A549 (cell line): ENCODE measurements at regions not wholly inside any gene's neighbourhood (a gene's known extent, or its start where the extent isn't known, plus 50 kb on each side); places are given as distances from the start of the nearest gene placed in this dataset.

ENCODE experiments used
- ATAC-seq, 2 experiments: fragments of 200-7000 bp in 1 of 2; fragments of >200 bp in 1 of 2; cut with Nextera tagmentation in 1 of 2; cut with Tn5 transposase in 1 of 2; 3 replicates each; pipeline versions ENCODE4 v1.8.0 to v1.9.1; 2018 to 2020; ENCODE audit warnings: mild to moderate bottlenecking in 1 of 2, moderate library complexity in 1 of 2
- CTCF ChIA-PET: fragments of 300-600 bp; sonication (Branson Sonifier 250); formaldehyde crosslinking; extraction: SDS; loops from one replicate; lab custom pipeline; 2021; ENCODE audit warnings: antibody characterized with exemption, inconsistent platforms; lab: Yijun Ruan, JAX
- POLR2A ChIA-PET: fragments of 350-600 bp; formaldehyde crosslinking; extraction: SDS; loops from one replicate; lab custom pipeline; 2021; ENCODE audit warnings: antibody characterized with exemption, inconsistent platforms; lab: Yijun Ruan, JAX
- DNase-seq, 2 experiments: peaks; one replicate each; pipeline versions ENCODE4 v3.0.0 to v3.0.0-alpha.2; 2011 to 2016; ENCODE audit warnings: low read depth in 1 of 2, low spot score in 1 of 2
- FAIRE-seq: peaks from 2 replicates; lab custom pipeline; 2011; peaks lifted over from hg19 to GRCh38; lab: Jason Lieb, UNC
- H3K27ac ChIP-seq, 2 experiments: fragments of >200 bp; sonication (Bioruptor Twin); formaldehyde crosslinking; 3 replicates each; pipeline ENCODE4 v1.5.1; 2016 to 2017
- H3K4me1 ChIP-seq: fragments of >200 bp; sonication (Bioruptor Twin); formaldehyde crosslinking; 3 replicates; pipeline ENCODE4 v1.6.1; 2016
- H3K4me2 ChIP-seq: fragments of >200 bp; sonication (Bioruptor Twin); formaldehyde crosslinking; 3 replicates; pipeline ENCODE4 v1.6.1; 2016
- H3K4me3 ChIP-seq: fragments of >200 bp; sonication (Bioruptor Twin); formaldehyde crosslinking; 3 replicates; pipeline ENCODE4 v1.5.1; 2016
- H3K9me3 ChIP-seq: fragments of >200 bp; sonication (Bioruptor Twin); formaldehyde crosslinking; 3 replicates; pipeline ENCODE4 v1.6.1; 2016
- ATOH8 ChIP-seq: fragments of 250-450 bp; sonication (Bioruptor Pico); IDR thresholded peaks from 2 replicates; pipeline ENCODE4 v1.5.0; 2020; ENCODE audit warnings: low read depth, mild to moderate bottlenecking, moderate library complexity
- BHLHE40 ChIP-seq: IDR thresholded peaks from 2 replicates; pipeline ENCODE4 v1.6.1; 2012; ENCODE audit warnings: low read depth, low read length, inconsistent platforms
- FOSB ChIP-seq: fragments of 250-450 bp; sonication (Bioruptor Pico); IDR thresholded peaks from 2 replicates; pipeline ENCODE4 v1.5.0; 2020; ENCODE audit warnings: mild to moderate bottlenecking, moderate library complexity
- GATA3 ChIP-seq: IDR thresholded peaks from 2 replicates; pipeline ENCODE4 v1.6.1; 2012; ENCODE audit warnings: borderline replicate concordance
- HOXB5 ChIP-seq: fragments of 250-450 bp; sonication (Bioruptor Pico); IDR thresholded peaks from 2 replicates; pipeline ENCODE4 v1.5.0; 2020; ENCODE audit warnings: mild to moderate bottlenecking, moderate library complexity
- JUN ChIP-seq, 2 experiments: fragments of >200 bp; sonication (Bioruptor Twin); formaldehyde crosslinking; IDR thresholded peaks; 2 replicates in 1 of 2; 3 replicates in 1 of 2; pipeline ENCODE4 v1.6.1; 2016 to 2017
- JUNB ChIP-seq: fragments of >200 bp; sonication (Bioruptor Twin); formaldehyde crosslinking; IDR thresholded peaks from 2 replicates; pipeline ENCODE4 v1.6.1; 2016
- NR3C1 ChIP-seq: fragments of >200 bp; sonication (Bioruptor Twin); formaldehyde crosslinking; IDR thresholded peaks from 3 replicates; pipeline ENCODE4 v1.6.1; 2017
- POLR2AphosphoS2 ChIP-seq: conservative IDR thresholded peaks from 2 replicates; pipeline ENCODE4 v1.6.1; 2012; ENCODE audit warnings: low read length, improper control_type of control experiment, inconsistent platforms
- RAD21 ChIP-seq, 2 experiments: fragments of >200 bp in 1 of 2; sonication (Bioruptor Twin) in 1 of 2; formaldehyde crosslinking in 1 of 2; IDR thresholded peaks in 1 of 2; conservative IDR thresholded peaks in 1 of 2; 2 replicates in 1 of 2; 3 replicates in 1 of 2; pipeline ENCODE4 v1.6.1; 2012 to 2018; ENCODE audit warnings: inconsistent platforms in 1 of 2
- RARB ChIP-seq: fragments of 250-450 bp; sonication (Bioruptor Pico); IDR thresholded peaks from 2 replicates; pipeline ENCODE4 v1.8.0; 2021; ENCODE audit warnings: mild to moderate bottlenecking, moderate library complexity
- REST ChIP-seq: fragments of 200-600 bp; sonication (generic); IDR thresholded peaks from 2 replicates; pipeline ENCODE4 v1.6.1; 2016; ENCODE audit warnings: antibody characterized with exemption, mild to moderate bottlenecking, moderate library complexity
- SREBF2 ChIP-seq: fragments of 450-650 bp; IDR thresholded peaks from 2 replicates; pipeline ENCODE4 v1.6.1; 2014; ENCODE audit warnings: mild to moderate bottlenecking, moderate library complexity
- TP53 ChIP-seq: fragments of 250-450 bp; sonication (Bioruptor Pico); IDR thresholded peaks from 2 replicates; pipeline ENCODE4 v1.5.0; 2021; ENCODE audit warnings: mild to moderate bottlenecking, moderate library complexity
- WGBS: methylation state at CpG from one replicate; pipeline ENCODE4 v1.1.6; 2017; ENCODE audit errors: missing lambda C conversion rate; 5-methylcytosine and 5-hydroxymethylcytosine counted together
- TF ChIP-seq, protein P1 (sequence below): fragments of 450-650 bp; IDR thresholded peaks from 2 replicates; pipeline ENCODE4 v1.6.1; 2014; ENCODE audit warnings: antibody characterized with exemption
- TF ChIP-seq, protein P2 (sequence below): fragments of >200 bp; sonication (Bioruptor Twin); formaldehyde crosslinking; IDR thresholded peaks from 3 replicates; pipeline ENCODE4 v1.6.1; 2016

DNA sequence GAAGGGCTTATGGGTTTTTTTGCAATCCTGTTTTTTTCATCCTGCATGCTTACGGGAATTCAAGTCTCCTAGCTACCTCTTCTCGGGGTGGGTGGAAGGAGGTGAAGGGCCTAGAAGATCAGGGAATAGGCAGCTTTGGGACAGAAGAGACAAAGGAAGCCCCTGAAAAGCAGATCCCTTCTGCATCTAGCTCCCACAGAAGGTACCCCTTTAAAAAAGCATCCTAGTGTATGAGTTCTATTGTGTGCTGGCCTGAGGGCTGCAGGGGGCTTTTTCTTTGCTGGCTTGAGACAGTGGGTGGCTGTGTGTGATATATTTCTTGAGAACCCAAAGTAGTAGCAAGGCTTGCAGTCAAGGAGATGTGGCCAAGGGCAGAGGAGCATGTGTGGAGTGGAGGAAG lies 330.5 kb downstream of the MAF start (continued):
- TF ChIP-seq REST: no peak

DNA sequence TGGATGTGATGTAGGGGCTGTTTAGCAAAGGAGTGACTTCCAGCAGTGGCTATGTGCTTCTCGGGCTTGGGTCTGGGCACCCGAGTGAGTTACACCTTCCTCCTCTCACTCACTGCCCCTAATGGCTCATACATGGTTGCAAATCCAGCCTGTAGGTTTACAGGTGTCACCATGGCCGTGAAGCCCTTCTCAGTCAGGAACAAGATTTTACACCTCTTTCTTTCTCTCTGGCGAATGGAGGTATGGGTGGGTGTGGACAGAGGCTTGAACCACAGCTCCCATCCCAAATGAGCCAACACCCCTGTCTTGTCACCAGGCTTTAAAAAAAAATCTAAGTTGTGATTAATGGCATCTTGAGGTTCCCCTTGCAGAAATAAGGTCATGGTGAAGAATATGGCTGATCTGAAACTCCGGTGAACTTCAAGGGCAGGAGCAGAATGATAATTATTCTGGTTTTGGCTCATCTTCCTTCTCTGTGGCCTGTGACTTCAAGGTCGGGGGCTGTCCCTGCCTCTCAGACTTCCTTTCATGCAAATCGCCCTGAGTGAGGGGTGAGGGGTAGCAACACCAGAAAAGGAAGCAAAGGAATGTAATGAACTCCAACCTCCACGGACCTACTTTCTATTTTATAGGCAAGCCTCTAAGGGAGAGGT lies 331.2 kb downstream of the MAF start:
- Histone ChIP-seq H3K27ac (no peak overlapping the region), H3K4me3 (no peak overlapping the region), H3K9me3 (no peaks in the 10 kb centered on the region), H3K4me1 (no peaks in the 10 kb centered on the region), H3K4me2 (no peak overlapping the region)
- POLR2A ChIA-PET: no interaction called here
- CTCF ChIA-PET: interaction anchor here (2.2 kb wide), 1 partner anchor 10 kb away, joined by 7 read pairs; no protein-coding TSS in a partner anchor
- TF ChIP-seq GATA3 (no peak), JUNB (no peak), JUN (IDR thresholded peaks at IDR 0.05) (no peak), TP53 (CRISPR knock-in tag) (no peak)
- TF ChIP-seq, protein P1, sequence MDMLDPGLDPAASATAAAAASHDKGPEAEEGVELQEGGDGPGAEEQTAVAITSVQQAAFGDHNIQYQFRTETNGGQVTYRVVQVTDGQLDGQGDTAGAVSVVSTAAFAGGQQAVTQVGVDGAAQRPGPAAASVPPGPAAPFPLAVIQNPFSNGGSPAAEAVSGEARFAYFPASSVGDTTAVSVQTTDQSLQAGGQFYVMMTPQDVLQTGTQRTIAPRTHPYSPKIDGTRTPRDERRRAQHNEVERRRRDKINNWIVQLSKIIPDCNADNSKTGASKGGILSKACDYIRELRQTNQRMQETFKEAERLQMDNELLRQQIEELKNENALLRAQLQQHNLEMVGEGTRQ: no peak
- WGBS: 3% methylated on average over 8 of the region's 8 CpGs
- DNase-seq (no peak), ATAC-seq (no peak), FAIRE-seq (no peak)

DNA sequence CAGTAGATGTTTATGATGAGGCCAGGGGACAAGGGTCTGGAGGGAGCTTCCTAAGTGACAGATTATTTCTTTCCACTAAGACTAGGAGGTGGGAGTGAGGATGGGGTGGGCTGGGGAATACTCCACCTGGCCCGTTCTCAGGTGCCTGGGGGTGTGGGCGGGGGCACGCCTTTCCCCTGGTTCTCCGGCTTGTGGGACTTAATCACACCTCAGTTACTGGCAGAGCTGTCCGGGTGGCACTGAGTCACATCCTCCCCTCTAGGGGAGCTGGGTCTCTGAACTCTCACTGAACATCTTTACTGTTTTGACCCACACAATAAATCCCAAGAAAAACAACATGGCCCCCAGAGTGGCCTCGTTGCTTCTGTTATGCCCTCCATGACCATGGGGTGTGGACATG lies 332.8 kb downstream of the MAF start:
- no peak overlapping the region for H3K4me2 ChIP-seq
- FAIRE-seq (no peak), DNase-seq (no peak)
- H3K4me1 ChIP-seq: no peaks in the 10 kb centered on the region
- POLR2A ChIA-PET: no interaction called here
- H3K4me3 ChIP-seq: no peak overlapping the region
- H3K27ac ChIP-seq: no peak overlapping the region
- no peak for TF ChIP-seq SREBF2
- TF ChIP-seq FOSB (CRISPR knock-in tag): no peak
- no peak for TF ChIP-seq POLR2AphosphoS2
- TF ChIP-seq NR3C1: no peak
- TF ChIP-seq HOXB5: no peak
- no peak for TF ChIP-seq ATOH8 (CRISPR knock-in tag)
- TF ChIP-seq, protein P2, sequence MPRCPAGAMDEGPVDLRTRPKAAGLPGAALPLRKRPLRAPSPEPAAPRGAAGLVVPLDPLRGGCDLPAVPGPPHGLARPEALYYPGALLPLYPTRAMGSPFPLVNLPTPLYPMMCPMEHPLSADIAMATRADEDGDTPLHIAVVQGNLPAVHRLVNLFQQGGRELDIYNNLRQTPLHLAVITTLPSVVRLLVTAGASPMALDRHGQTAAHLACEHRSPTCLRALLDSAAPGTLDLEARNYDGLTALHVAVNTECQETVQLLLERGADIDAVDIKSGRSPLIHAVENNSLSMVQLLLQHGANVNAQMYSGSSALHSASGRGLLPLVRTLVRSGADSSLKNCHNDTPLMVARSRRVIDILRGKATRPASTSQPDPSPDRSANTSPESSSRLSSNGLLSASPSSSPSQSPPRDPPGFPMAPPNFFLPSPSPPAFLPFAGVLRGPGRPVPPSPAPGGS: no peak
- TF ChIP-seq RARB (CRISPR knock-in tag): no peak
- TF ChIP-seq RAD21 (conservative IDR thresholded peaks at IDR 0.05 in 1 of 2, IDR thresholded peaks at IDR 0.05 in 1 of 2): no peak
- TF ChIP-seq BHLHE40: no peak
- no peak for TF ChIP-seq GATA3
- TF ChIP-seq, all 56 proteins: peak for 0
- H3K9me3 ChIP-seq: no peaks in the 10 kb centered on the region
- ATAC-seq: no peak
- CTCF ChIA-PET: no interaction called here
- WGBS: 8% methylated on average over 4 of the region's 6 CpGs
